ENCODE measurements at regions not wholly inside any gene's neighbourhood (a gene's known extent, or its start where the extent isn't known, plus 50 kb on each side); places are given as distances from the start of the nearest gene placed in this dataset.

DNA sequence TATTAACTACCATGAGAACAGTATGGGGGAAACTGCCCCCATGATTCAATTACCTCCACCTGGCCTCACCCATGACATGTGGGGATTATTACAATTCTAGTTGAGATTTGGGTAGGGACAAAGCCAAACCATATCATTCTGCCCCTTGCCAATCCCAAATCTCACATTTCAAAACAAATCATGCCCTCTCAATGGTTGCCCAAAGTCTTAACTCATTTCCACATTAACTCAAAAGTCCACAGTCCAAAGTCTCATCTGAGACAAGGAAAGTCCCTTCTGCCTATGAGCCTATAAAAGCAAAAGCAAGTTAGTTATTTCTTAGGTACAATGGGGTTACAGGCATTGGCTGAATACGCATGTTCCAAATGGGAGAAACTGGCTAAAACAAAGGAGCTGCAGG lies 180.7 kb upstream of the CDH12 start:
- ATAC-seq (ENCODE audit: low FRiP score in 2 of 2) (no peak), DNase-seq (no peak)
- Histone ChIP-seq H3K36me3 (no peaks in the 10 kb centered on the region), H3K27ac (no peak overlapping the region), H3K4me1 (no peaks in the 10 kb centered on the region), H3K27me3 (no peaks in the 10 kb centered on the region), H3K4me3 (no peak overlapping the region), H3K9me3 (no peaks in the 10 kb centered on the region)
- WGBS, 2 donors = 95 to 100% methylated on average over 1 of the region's 1 CpG
- no peak for TF ChIP-seq EP300 (IDR thresholded peaks at IDR 0.05)
- TF ChIP-seq POLR2A (IDR thresholded peaks at IDR 0.05) = no peak
- TF ChIP-seq, protein P1, sequence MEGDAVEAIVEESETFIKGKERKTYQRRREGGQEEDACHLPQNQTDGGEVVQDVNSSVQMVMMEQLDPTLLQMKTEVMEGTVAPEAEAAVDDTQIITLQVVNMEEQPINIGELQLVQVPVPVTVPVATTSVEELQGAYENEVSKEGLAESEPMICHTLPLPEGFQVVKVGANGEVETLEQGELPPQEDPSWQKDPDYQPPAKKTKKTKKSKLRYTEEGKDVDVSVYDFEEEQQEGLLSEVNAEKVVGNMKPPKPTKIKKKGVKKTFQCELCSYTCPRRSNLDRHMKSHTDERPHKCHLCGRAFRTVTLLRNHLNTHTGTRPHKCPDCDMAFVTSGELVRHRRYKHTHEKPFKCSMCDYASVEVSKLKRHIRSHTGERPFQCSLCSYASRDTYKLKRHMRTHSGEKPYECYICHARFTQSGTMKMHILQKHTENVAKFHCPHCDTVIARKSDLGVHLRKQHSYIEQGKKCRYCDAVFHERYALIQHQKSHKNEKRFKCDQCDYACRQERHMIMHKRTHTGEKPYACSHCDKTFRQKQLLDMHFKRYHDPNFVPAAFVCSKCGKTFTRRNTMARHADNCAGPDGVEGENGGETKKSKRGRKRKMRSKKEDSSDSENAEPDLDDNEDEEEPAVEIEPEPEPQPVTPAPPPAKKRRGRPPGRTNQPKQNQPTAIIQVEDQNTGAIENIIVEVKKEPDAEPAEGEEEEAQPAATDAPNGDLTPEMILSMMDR (IDR thresholded peaks at IDR 0.05) = no peak
- no peak for TF ChIP-seq POLR2AphosphoS5 (IDR thresholded peaks at IDR 0.05)

DNA sequence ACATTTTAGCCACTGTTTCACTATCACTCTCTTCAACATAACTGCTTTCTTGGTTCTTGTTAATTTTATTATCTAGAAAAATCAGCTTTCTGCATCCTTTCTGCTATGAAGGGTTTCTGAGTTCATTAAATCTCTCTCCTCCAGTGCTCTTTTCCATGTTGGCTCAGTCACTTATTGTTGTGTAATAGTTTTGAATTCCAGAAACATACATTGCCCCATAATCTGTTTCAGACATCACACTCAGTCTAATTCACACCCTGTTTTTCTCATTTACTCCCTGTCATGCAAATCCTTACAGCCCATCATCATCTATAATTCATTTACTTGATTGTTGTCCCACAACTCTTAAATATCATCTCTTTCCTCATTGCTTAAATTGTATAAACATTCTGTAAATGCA lies 176.1 kb upstream of the CDH12 start:
- Histone ChIP-seq H3K27me3 (no peaks in the 10 kb centered on the region), H3K4me3 (no peak overlapping the region), H3K9me3 (no peaks in the 10 kb centered on the region), H3K4me1 (no peaks in the 10 kb centered on the region), H3K36me3 (no peaks in the 10 kb centered on the region), H3K27ac (no peak overlapping the region)
- TF ChIP-seq, protein P1 (IDR thresholded peaks at IDR 0.05) = no peak
- TF ChIP-seq POLR2AphosphoS5 (IDR thresholded peaks at IDR 0.05) (no peak), POLR2A (IDR thresholded peaks at IDR 0.05) (no peak), EP300 (IDR thresholded peaks at IDR 0.05) (no peak)
- ATAC-seq (ENCODE audit: low FRiP score in 2 of 2) (no peak), DNase-seq (no peak)

DNA sequence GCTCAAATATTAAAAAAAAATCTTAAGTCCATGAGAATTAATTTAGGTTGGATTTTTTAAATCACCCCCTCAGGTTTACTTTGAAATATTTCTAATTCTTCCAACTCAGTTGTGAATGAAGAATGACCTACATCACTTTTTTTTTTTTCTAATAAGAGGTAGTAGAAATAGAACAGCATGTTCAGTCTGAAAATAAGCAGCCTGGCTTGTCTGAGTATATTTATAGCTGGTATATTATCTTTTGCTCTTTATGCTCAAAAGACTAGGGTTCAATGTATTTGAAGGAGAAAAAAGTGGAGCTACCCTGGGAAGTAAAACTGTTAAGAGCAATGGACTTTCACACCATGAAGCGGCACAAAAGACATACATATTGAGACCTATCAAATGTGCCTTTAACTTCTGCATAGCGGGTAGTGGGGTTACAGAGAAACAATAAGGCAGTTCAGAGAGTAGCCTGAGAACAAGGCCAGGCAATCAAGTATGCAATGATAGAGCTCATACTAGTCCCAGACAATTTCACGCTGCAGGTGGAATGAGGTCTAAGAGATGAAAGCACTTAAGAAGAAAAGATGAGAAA lies 175.4 kb upstream of the CDH12 start:
- TF ChIP-seq, protein P1 (IDR thresholded peaks at IDR 0.05) = no peak
- TF ChIP-seq POLR2A (IDR thresholded peaks at IDR 0.05) (no peak), EP300 (IDR thresholded peaks at IDR 0.05) (no peak), POLR2AphosphoS5 (IDR thresholded peaks at IDR 0.05) (no peak)
- DNase-seq (no peak), ATAC-seq (ENCODE audit: low FRiP score in 2 of 2) (no peak)
- Histone ChIP-seq H3K27ac (no peak overlapping the region), H3K4me1 (no peaks in the 10 kb centered on the region), H3K27me3 (no peaks in the 10 kb centered on the region), H3K9me3 (no peaks in the 10 kb centered on the region), H3K4me3 (no peak overlapping the region), H3K36me3 (no peaks in the 10 kb centered on the region)
- WGBS, 2 donors = 91 to 95% methylated on average over 3 of the region's 3 CpGs

DNA sequence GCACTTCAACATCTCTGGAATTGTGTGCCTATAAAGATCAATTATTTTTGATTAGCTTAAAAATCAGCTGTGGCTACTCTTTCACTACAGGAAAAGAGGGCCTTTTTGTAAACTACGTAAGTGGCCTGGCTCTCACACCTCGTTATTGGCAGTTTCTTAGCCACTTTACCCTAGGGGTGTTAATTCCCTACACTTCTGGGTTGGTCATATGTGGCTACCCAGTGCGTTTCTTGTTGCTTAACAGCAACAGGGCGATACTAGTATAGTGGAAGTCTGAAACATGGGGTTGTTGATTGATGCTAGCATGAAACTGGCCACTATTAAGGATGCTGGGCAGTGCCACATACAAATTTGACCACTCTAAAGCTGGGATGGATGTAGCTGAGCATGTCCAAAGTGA lies 174.7 kb upstream of the CDH12 start:
- H3K27me3 ChIP-seq = no peaks in the 10 kb centered on the region
- no peak for DNase-seq
- TF ChIP-seq, protein P1 (IDR thresholded peaks at IDR 0.05) = no peak
- TF ChIP-seq POLR2AphosphoS5 (IDR thresholded peaks at IDR 0.05) (no peak), POLR2A (IDR thresholded peaks at IDR 0.05) (no peak)
- ATAC-seq (ENCODE audit: low FRiP score in 2 of 2) = no peak
- no peak overlapping the region for H3K4me3 ChIP-seq
- no peaks in the 10 kb centered on the region for H3K9me3 ChIP-seq
- no peaks in the 10 kb centered on the region for H3K4me1 ChIP-seq
- H3K27ac ChIP-seq = no peak overlapping the region
- no peaks in the 10 kb centered on the region for H3K36me3 ChIP-seq
- 79 to 86% methylated on average over 4 of the region's 4 CpGs for WGBS, 2 donors

DNA sequence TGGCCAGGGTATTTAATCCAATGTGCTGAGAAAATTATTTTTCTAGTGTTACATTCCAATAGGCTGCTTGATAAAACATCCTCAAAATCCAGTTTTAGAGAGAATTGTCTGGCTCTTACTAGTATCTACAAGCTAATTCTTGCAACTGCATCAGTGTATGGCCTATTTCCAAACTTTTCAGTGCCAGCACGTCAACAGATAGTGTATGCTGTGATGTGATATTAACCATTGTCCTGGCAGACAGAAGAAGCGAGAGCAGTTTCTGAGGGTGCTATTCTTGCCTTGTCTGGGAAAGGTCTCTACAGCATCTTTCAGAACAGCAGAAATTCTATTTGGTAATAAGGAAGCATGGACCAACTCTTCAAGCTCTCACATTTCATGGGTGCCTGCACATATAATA lies 174.2 kb upstream of the CDH12 start:
- no peak overlapping the region for H3K4me3 ChIP-seq
- no peaks in the 10 kb centered on the region for H3K36me3 ChIP-seq
- no peak for TF ChIP-seq POLR2AphosphoS5 (IDR thresholded peaks at IDR 0.05)
- TF ChIP-seq, protein P1 (IDR thresholded peaks at IDR 0.05) = no peak
- no peak for TF ChIP-seq EP300 (IDR thresholded peaks at IDR 0.05)
- TF ChIP-seq POLR2A (IDR thresholded peaks at IDR 0.05) = no peak
- DNase-seq = no peak
- no peaks in the 10 kb centered on the region for H3K4me1 ChIP-seq
- WGBS, 2 donors = 67 to 69% methylated on average over 2 of the region's 2 CpGs
- ATAC-seq (ENCODE audit: low FRiP score in 2 of 2) = no peak
- H3K27me3 ChIP-seq = no peaks in the 10 kb centered on the region
- no peaks in the 10 kb centered on the region for H3K9me3 ChIP-seq
- H3K27ac ChIP-seq = no peak overlapping the region
